DMS53 (cell line): ENCODE measurements at regions not wholly inside any gene's neighbourhood (a gene's known extent, or its start where the extent isn't known, plus 50 kb on each side); places are given as distances from the start of the nearest gene placed in this dataset.
A peak's percentile ranks its signal among the peaks of the same experiment; 100 is the strongest.

ENCODE experiments used
- DNase-seq: peaks from one replicate; lab custom pipeline; 2025; lab: John Stamatoyannopoulos, UW

- no peak for DNase-seq
These were observed 118.7 kb downstream of the ZFP36L2 start for GRCh38 chr2:43107679-43108078.

GRCh38 chr2:43106559-43107527 lies 119.6 kb downstream of the ZFP36L2 start:
- DNase-seq = no peak

- DNase-seq = peak; percentile 11
These were observed 120.5 kb downstream of the ZFP36L2 start for GRCh38 chr2:43105586-43106558.

GRCh38 chr2:43104763-43105162 lies 121.6 kb downstream of the ZFP36L2 start:
- DNase-seq = no peak

GRCh38 chr2:43104106-43104505 lies 122.3 kb downstream of the ZFP36L2 start:
- no peak for DNase-seq

- DNase-seq = no peak
These were observed 123.4 kb downstream of the ZFP36L2 start for GRCh38 chr2:43103093-43103404.

GRCh38 chr2:43102366-43103092 lies 123.9 kb downstream of the ZFP36L2 start:
- DNase-seq = no peak

GRCh38 chr2:43101751-43102150 lies 124.7 kb downstream of the ZFP36L2 start:
- DNase-seq = no peak

GRCh38 chr2:43100883-43101662 lies 125.3 kb downstream of the ZFP36L2 start:
- DNase-seq = peak; percentile 66

GRCh38 chr2:43100362-43100882 lies 126.0 kb downstream of the ZFP36L2 start:
- DNase-seq = peak; percentile 25

- no peak for DNase-seq
These were observed 126.6 kb downstream of the ZFP36L2 start for GRCh38 chr2:43099797-43100196.

GRCh38 chr2:43098539-43098938 lies 127.9 kb downstream of the ZFP36L2 start:
- no peak for DNase-seq

- no peak for DNase-seq
These were observed 128.6 kb downstream of the ZFP36L2 start for GRCh38 chr2:43097644-43098408.

GRCh38 chr2:43095533-43096295 lies 130.7 kb downstream of the ZFP36L2 start:
- no peak for DNase-seq

GRCh38 chr2:43092520-43093179 lies 133.8 kb downstream of the ZFP36L2 start:
- DNase-seq = no peak

- DNase-seq = no peak
These were observed 136.1 kb downstream of the ZFP36L2 start for GRCh38 chr2:43090317-43090716.

- no peak for DNase-seq
These were observed 138.0 kb downstream of the ZFP36L2 start for GRCh38 chr2:43088143-43089073.

GRCh38 chr2:43087413-43087812 lies 139.0 kb downstream of the ZFP36L2 start:
- no peak for DNase-seq
